ENCODE measurements at regions not wholly inside any gene's neighbourhood (a gene's known extent, or its start where the extent isn't known, plus 50 kb on each side); places are given as distances from the start of the nearest gene placed in this dataset.

GRCh38 chr2:238561230-238561629 lies 134.5 kb downstream of the ASB1 start:
- no peak for TF ChIP-seq CTCF (conservative IDR thresholded peaks at IDR 0.05; ENCODE audit: low read length)
- TF ChIP-seq EZH2phosphoT487 (IDR thresholded peaks at IDR 0.05; ENCODE audit: borderline replicate concordance, low read depth, low read length) = no peak

Data from OCI-LY7 (cell line).